GM18519 (cell line): ENCODE measurements at regions not wholly inside any gene's neighbourhood (a gene's known extent, or its start where the extent isn't known, plus 50 kb on each side); places are given as distances from the start of the nearest gene placed in this dataset.
"Not testable (repeated sequence)": the region's sequence is repeated elsewhere in the genome, so short reads cannot be mapped to it uniquely, and the experiment has no call there.

Experiments
- ATAC-seq: cut with Tn5 transposase; IDR thresholded peaks from one replicate; pipeline ENCODE4 v1.9.1; 2021; ENCODE audit warnings: mild to moderate bottlenecking, moderate library complexity; ENCODE audit not compliant: unreplicated experiment, low FRiP score

GRCh38 chr2:226487573-226487972, 312.0 kb downstream of the IRS1 start:
- ATAC-seq = no peak

GRCh38 chr2:226483745-226484619, 315.6 kb downstream of the IRS1 start:
- ATAC-seq = no peak

GRCh38 chr2:226483143-226483542, 316.5 kb downstream of the IRS1 start:
- ATAC-seq = no peak

- ATAC-seq = no peak
Measured at GRCh38 chr2:226478109-226478809, 321.4 kb downstream of the IRS1 start.

- ATAC-seq = no peak
Measured at GRCh38 chr2:226477221-226478108, 322.2 kb downstream of the IRS1 start.

- ATAC-seq = no peak
Measured at GRCh38 chr2:226475650-226476049, 324.0 kb downstream of the IRS1 start.

GRCh38 chr2:226474131-226474530, 325.5 kb downstream of the IRS1 start:
- ATAC-seq = no peak

- no peak for ATAC-seq
Measured at GRCh38 chr2:226471987-226472470, 327.6 kb downstream of the IRS1 start.

GRCh38 chr2:226467633-226468032, 332.0 kb downstream of the IRS1 start:
- no peak for ATAC-seq

- ATAC-seq = no peak
Measured at GRCh38 chr2:226467221-226467620, 332.4 kb downstream of the IRS1 start.

GRCh38 chr2:226466589-226466988, 333.0 kb downstream of the IRS1 start:
- no peak for ATAC-seq

- no peak for ATAC-seq
Measured at GRCh38 chr2:226466124-226466523, 333.5 kb downstream of the IRS1 start.

- ATAC-seq = no peak
Measured at GRCh38 chr2:226464380-226464779, 335.2 kb downstream of the IRS1 start.

GRCh38 chr2:226463154-226463553, 336.5 kb downstream of the IRS1 start:
- no peak for ATAC-seq

GRCh38 chr2:226461981-226462380, 337.6 kb downstream of the IRS1 start:
- no peak for ATAC-seq

GRCh38 chr2:226456144-226456543, 343.5 kb downstream of the IRS1 start:
- not testable (repeated sequence) for ATAC-seq

GRCh38 chr2:226452768-226453167, 346.9 kb downstream of the IRS1 start:
- no peak for ATAC-seq

- ATAC-seq = no peak
Measured at GRCh38 chr2:226451486-226451885, 348.1 kb downstream of the IRS1 start.

GRCh38 chr2:226450141-226450540, 349.5 kb downstream of the IRS1 start:
- ATAC-seq = no peak
